NCI-H1417 treated with DMSO at 0.1 percent for 48 hours (cell line): ENCODE measurements at regions not wholly inside any gene's neighbourhood (a gene's known extent, or its start where the extent isn't known, plus 50 kb on each side); places are given as distances from the start of the nearest gene placed in this dataset.

ENCODE experiments used
- DNase-seq: peaks from one replicate; lab custom pipeline; 2025; lab: John Stamatoyannopoulos, UW

- DNase-seq: no peak
Observed at GRCh38 chr5:133686566-133686965, 74.2 kb upstream of the FSTL4 start.

GRCh38 chr5:133685402-133686018, 73.2 kb upstream of the FSTL4 start:
- DNase-seq: no peak

GRCh38 chr5:133683646-133684596, 71.6 kb upstream of the FSTL4 start:
- no peak for DNase-seq

GRCh38 chr5:133682451-133682850, 70.1 kb upstream of the FSTL4 start:
- no peak for DNase-seq

- DNase-seq: no peak
Observed at GRCh38 chr5:133681896-133682295, 69.6 kb upstream of the FSTL4 start.

- DNase-seq: no peak
Observed at GRCh38 chr5:133680830-133681565, 68.7 kb upstream of the FSTL4 start.

GRCh38 chr5:133679534-133679933, 67.2 kb upstream of the FSTL4 start:
- no peak for DNase-seq

GRCh38 chr5:133675376-133676154, 63.2 kb upstream of the FSTL4 start:
- no peak for DNase-seq

- no peak for DNase-seq
Observed at GRCh38 chr5:133670336-133670735, 58.0 kb upstream of the FSTL4 start.

- no peak for DNase-seq
Observed at GRCh38 chr5:133669472-133669871, 57.1 kb upstream of the FSTL4 start.

- DNase-seq: no peak
Observed at GRCh38 chr5:133668458-133668857, 56.1 kb upstream of the FSTL4 start.

- no peak for DNase-seq
Observed at GRCh38 chr5:133667217-133667616, 54.9 kb upstream of the FSTL4 start.

- DNase-seq: no peak
Observed at GRCh38 chr5:133665571-133665970, 53.2 kb upstream of the FSTL4 start.

GRCh38 chr5:133664422-133664821, 52.1 kb upstream of the FSTL4 start:
- no peak for DNase-seq

GRCh38 chr5:133663397-133664054, 51.2 kb upstream of the FSTL4 start:
- DNase-seq: no peak

- DNase-seq: no peak
Observed at GRCh38 chr5:133662578-133662977, 50.2 kb upstream of the FSTL4 start.
